Left renal cortex interstitium (tissue), 4 donors: ENCODE measurements at regions not wholly inside any gene's neighbourhood (a gene's known extent, or its start where the extent isn't known, plus 50 kb on each side); places are given as distances from the start of the nearest gene placed in this dataset.
"Not testable (repeated sequence)": the region's sequence is repeated elsewhere in the genome, so short reads cannot be mapped to it uniquely, and the experiment has no call there.

Source experiments
- DNase-seq, 4 donors: peaks; one replicate each; pipeline ENCODE4 v3.0.0-alpha.2; 2013; ENCODE audit warnings: low read depth in 4 of 4, low spot score in 2 of 4, missing footprints in 1 of 4

DNA sequence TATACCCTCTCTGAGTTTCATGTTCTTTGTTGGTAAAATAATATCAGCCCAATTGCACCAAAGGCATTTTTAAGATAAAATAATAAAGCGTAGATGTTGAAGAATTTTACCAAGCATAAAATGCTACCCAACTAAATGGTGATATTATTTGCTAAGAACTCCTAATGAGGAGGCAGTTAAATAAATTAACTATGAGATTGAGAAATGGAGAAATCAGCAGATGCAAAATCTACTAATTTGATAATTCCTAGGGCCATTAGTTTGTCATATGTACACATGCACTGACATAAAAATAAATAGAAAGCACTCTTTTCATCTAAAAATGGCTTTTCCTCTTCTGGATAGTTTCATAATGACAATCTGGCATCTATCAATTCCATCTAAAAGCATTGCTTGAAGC lies 681.5 kb upstream of the FAM98A start:
- no peak for DNase-seq

- DNase-seq = no peak
Measured at GRCh38 chr2:34266908-34267697, 668.0 kb upstream of the FAM98A start.

GRCh38 chr2:34261701-34262100 lies 662.6 kb upstream of the FAM98A start:
- no peak for DNase-seq

DNA sequence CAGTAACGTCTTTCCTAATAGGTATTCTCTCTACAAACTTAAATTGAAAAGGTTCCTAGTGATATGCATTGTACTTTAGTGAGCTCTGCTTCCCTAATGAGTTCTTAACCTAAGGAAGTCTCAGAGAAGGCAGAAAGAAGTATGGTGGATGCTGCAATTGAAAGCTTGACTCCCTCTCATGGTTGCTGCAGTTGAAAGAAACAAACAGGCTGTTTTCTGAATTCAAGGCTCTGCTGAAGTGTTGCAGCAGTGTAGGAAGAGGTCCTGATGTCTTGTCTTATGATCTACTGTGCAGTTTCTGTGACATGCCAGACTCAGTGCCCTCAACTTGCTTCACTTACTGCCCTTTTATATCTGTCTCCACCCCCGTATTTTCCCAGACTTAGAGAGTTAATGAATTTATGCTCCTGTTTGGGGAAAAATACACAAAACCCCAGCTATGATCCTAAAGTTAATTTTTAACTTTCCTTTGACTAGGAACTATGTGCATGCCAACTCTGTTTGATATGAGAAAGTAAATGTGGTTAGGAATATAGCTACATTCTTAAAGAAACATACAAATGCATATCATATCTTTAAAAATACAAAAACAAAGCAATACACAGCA lies 655.3 kb upstream of the FAM98A start:
- DNase-seq = peak in 1 of 4 donors; percentile 9

DNA sequence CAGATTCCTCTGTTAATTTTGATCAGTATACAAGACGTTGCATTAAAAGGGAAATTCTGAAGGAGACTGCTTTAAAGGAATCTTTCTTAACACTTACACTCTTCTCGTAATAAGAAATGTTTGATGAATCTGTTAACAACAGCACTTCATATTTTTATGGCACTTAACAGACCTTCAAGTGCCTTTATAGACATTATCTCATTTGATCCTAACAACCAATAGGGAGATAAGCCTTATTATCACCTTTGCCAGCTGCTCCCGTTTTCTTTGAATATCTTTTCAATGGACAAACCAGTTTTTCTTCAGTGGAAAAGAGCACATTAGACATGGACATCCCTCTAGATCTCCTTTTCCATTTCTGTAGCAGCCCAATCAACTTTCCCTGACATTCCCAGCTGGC lies 653.0 kb upstream of the FAM98A start:
- no peak for DNase-seq

DNA sequence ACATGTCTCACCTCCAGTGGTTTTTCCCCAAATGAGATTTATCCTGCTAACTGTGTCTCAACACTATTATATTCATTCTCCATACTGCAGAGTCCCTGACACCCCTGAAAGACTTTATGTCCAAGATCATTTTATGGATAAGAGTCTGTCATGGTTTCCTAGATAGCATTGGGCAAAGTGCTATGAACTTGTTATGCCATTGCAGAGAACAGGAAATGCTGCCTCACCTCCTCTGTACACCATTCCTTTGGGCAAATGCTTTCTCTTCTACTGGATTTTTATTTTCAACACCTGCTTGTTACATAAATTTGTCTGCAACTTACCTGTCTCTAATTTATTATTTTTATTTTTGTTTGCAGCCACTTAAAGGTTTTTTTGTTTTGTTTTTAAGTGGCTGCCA lies 652.5 kb upstream of the FAM98A start:
- DNase-seq = no peak

- DNase-seq = no peak
Measured at GRCh38 chr2:34244195-34244594, 645.1 kb upstream of the FAM98A start.

- DNase-seq = peak in 1 of 4 donors; percentile 25
Measured at GRCh38 chr2:34242763-34243123, 643.6 kb upstream of the FAM98A start.

DNA sequence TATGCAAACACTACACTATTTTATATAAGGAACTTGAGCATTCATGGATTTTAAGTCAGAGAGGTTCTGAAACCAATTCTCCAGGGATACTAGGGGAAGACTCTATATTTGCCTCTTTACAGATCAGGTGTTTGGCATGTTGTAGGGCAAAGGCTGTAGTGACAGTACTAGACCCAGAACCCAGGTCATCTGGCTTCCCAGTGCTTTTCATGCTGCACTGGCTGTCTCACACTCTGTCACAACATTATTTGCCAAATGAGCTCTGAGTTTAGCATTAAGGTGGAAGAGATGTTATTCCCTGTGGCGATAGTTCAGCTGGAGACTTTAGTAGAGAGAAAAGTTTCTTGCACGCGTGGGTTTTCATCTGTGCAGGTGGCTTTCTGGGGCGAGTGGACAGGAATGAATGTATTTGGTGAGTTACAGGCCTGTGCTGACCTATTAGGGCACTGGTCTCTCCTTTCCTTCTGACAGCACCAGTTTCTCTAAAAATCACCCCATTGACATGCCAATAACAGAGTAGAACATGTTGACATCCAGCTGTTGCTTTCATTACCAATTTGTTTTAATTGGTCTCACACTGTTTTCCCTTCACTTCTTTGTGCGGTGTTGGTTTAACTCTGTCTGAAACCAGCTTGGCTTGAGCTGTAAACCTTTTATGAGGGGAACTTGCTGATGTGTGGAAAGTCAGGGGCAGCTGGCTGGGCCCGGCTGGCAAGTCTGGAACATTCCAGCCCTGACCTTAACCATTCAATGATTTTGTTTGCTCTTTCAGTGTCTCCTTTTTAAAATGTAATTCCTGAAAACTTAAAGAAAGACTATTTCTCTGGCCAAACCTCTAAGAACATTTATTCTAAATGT lies 643.0 kb upstream of the FAM98A start:
- peak in 3 of 4 donors; percentile 19 to 33 (median 29) for DNase-seq

GRCh38 chr2:34239511-34239910 lies 640.4 kb upstream of the FAM98A start:
- no peak for DNase-seq

DNA sequence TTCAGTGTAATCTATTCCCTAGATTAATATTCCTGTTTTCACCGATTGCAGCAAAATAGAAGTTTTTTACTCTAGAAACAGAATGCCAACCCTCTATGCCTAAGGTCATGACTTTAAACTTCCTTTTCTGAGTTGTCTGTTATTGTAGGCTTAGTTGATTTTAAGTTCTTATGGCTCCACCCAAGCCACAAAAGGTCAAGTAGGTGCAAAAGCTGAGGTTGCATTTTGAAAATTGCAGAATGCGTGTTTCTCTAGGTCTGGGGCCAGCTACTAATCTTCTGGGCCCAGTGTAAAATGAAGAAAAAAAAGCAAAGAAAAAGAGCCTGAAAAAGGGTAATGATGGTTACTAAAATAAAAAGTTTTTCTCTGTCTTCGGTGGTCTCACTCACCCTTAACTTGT lies 635.7 kb upstream of the FAM98A start:
- no peak for DNase-seq

DNA sequence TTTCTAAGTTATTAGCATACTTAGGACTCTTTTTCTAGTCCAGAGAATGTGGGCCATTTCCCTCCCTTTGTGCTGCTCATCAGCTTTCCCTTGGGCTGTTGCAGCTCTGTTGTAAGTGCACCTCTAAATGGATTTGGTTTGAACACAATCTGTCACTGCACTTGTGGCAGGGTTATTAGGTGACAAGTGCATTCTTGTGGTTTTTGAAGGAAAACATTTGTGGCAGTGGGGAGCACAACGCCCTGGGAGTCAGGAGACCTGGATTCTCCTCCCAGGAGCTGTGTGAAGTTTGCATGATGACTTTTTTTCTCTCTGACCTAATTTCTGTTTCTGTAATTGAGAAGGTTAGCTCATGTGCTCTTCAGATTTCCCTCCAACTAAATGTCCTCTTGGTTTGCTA lies 630.9 kb upstream of the FAM98A start:
- no peak for DNase-seq

- DNase-seq = no peak
Measured at GRCh38 chr2:34215174-34215573, 616.1 kb upstream of the FAM98A start.

DNA sequence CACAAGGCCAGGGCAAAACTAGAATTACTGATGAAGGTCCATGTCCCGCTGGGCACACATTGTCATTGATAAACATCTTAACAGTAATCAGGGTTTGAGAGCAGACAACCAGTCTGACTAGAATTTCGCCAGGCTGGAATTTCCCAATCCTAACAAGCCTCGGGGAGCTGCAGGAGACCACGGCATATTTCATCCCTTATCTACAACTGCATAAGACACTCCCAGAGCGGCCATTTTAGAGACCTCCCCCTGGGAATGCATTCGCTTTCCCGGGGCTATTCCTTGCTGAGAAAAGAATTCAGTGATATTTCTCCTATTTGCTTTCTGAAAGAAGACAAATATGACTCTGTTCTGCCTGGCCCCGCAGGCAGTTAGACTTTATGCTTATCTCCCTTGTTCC lies 611.3 kb upstream of the FAM98A start:
- not testable (repeated sequence) for DNase-seq

DNA sequence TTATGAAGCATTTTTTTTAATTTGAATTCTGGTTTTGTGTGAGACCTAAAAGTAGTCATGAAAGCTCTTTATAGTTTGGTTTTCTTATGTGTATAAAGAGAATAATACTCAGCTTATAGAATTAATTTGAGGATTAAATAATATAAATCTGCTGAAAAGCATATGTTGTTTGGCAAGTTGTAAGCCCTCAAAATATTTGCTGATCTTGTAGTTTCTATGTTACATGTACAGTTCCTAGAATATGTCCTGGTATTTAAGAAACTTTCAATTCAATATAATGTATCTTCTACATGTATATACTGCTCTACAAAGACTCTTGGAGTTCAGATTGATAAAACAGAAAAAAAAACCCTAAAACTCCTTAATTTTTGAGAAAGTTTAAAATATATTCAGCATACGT lies 605.5 kb upstream of the FAM98A start:
- DNase-seq = no peak

DNA sequence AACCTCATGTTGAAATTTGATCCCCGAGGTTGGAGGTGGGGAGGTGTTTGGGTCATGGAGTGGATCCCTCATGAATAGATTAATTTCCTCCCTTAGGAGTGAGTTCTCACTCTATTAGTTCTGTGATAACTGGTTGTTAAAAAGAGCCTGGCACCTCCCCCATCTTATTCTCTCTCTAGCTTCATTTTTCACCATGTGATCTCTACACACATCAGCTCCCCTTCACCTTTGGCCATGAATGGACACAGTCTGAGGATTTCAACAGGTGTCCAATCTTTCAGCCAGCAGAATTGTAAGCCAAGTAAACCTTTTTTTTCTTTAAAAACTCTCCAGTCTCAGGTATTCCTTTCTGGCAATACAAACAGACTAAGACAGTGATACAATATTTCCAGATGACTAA lies 602.0 kb upstream of the FAM98A start:
- no peak for DNase-seq

- no peak for DNase-seq
Measured at GRCh38 chr2:34199971-34200370, 600.9 kb upstream of the FAM98A start.

GRCh38 chr2:34193164-34193563 lies 594.1 kb upstream of the FAM98A start:
- DNase-seq = no peak

DNA sequence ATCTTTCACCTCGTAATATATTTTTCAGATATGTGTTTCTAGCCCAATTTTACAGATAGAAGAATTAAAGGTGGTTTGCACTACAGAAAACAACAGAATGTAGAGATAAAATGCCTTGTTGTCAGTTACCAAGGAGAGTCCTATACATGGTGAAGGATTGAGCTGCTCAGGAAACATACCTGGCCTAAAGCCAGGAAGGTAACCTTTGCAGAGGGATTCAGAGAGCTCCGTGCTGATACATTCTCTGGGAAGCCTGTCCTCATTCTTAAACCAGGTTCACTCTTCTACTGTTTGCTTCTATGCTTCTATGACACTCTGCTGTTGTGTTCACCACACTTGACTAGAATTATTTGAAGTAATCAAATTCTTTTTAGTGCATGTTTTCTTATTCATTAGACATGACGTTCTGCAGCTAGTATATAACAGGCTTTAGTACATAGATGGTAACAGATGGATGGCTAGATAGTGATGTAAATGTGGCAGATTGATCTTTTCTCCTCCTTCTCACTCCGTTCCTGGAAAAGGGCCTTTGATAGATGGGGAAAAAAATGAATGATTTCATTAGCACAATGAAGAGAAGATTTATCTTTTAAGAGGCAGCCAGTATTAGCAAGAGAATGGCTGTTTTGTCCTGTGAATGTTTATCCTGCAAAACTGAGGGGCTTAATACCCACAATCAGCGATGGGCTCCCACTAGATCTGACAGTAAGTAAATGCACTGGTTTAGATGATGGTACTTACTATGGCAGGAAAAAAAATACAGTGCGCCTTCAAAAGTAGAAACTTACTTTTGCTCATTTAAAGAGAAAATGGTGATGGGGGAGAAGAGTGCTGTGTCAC lies 589.6 kb upstream of the FAM98A start:
- DNase-seq = no peak

DNA sequence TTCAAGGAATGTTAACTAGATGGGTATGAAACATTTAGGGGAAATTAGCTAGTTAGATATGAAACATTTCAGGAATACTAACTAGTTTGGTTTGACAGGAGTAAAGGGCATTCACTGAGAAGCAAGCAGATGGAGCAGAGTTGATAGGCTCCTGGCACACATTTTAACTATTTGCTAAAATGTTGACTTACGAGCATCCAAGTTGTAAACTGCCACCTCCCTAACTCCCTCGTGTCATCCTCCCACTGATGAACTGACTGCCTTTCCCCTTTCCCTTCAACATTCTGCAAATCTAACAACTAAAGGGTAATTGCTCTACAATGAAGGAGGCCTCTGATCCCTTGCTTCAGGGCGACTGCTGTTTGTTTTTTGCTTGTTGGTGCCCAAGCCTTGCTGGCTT lies 580.4 kb upstream of the FAM98A start:
- peak in 2 of 4 donors; percentile 5 to 23 for DNase-seq

GRCh38 chr2:34178482-34178881 lies 579.4 kb upstream of the FAM98A start:
- no peak for DNase-seq
